Fibroblast of lung (primary cell): ENCODE measurements at regions not wholly inside any gene's neighbourhood (a gene's known extent, or its start where the extent isn't known, plus 50 kb on each side); places are given as distances from the start of the nearest gene placed in this dataset.
A peak's percentile ranks its signal among the peaks of the same experiment; 100 is the strongest.

Experiments used
- CTCF ChIP-seq, 2 donors: IDR thresholded peaks in 1 of 2; conservative IDR thresholded peaks in 1 of 2; 1 replicate in 1 of 2; 2 replicates in 1 of 2; pipeline ENCODE4 v1.5.1; 2011 to 2012; ENCODE audit warnings: low read length in 2 of 2, control low read depth in 1 of 2, inconsistent platforms in 1 of 2, low read depth in 1 of 2, mild to moderate bottlenecking in 1 of 2
- EZH2 ChIP-seq: IDR thresholded peaks from 2 replicates; pipeline ENCODE4 v1.5.1; 2012; ENCODE audit warnings: low read length, control low read depth, mild to moderate bottlenecking; ENCODE audit errors: missing control alignments

- TF ChIP-seq EZH2: no peak
- TF ChIP-seq CTCF (conservative IDR thresholded peaks at IDR 0.05 in 1 of 2, IDR thresholded peaks at IDR 0.05 in 1 of 2; ENCODE audit: low read depth in 1 of 2, low read length in 2 of 2): peak; percentile 51 to 76
Observed at GRCh38 chr11:18844753-18845367, 53.3 kb upstream of the PTPN5 start.
